Osteocyte (in vitro differentiated cells): ENCODE measurements at regions not wholly inside any gene's neighbourhood (a gene's known extent, or its start where the extent isn't known, plus 50 kb on each side); places are given as distances from the start of the nearest gene placed in this dataset.

Experiments used
- DNase-seq: peaks from one replicate; pipeline ENCODE4 v3.0.0; 2021; ENCODE audit warnings: mixed read lengths; ENCODE audit not compliant: unreplicated experiment; ENCODE audit errors: extremely low spot score
- H3K27ac Mint-ChIP-seq: one replicate; pipeline ENCODE4 v1.8.0; 2021; ENCODE audit warnings: mild to moderate bottlenecking, mixed read lengths; ENCODE audit not compliant: unreplicated experiment
- H3K27me3 Mint-ChIP-seq: one replicate; pipeline ENCODE4 v1.8.0; 2021; ENCODE audit warnings: mixed read lengths; ENCODE audit not compliant: unreplicated experiment
- H3K36me3 Mint-ChIP-seq: one replicate; pipeline ENCODE4 v1.8.0; 2021; ENCODE audit warnings: mixed read lengths; ENCODE audit not compliant: unreplicated experiment
- H3K4me1 Mint-ChIP-seq: one replicate; pipeline ENCODE4 v1.8.0; 2021; ENCODE audit warnings: mixed read lengths; ENCODE audit not compliant: unreplicated experiment
- H3K4me3 Mint-ChIP-seq: one replicate; pipeline ENCODE4 v1.8.0; 2021; ENCODE audit warnings: mild to moderate bottlenecking, moderate library complexity, mixed read lengths; ENCODE audit not compliant: unreplicated experiment
- H3K9me3 Mint-ChIP-seq: one replicate; pipeline ENCODE4 v1.8.0; 2021; ENCODE audit warnings: mixed read lengths; ENCODE audit not compliant: unreplicated experiment
- CTCF ChIP-seq: fragments of 200-600 bp; sonication (generic); IDR thresholded peaks from 2 replicates; pipeline ENCODE4 v1.5.0; 2021; ENCODE audit warnings: antibody characterized with exemption, mild to moderate bottlenecking, moderate library complexity

- TF ChIP-seq CTCF, result no peak
- H3K36me3 Mint-ChIP-seq, result no peaks in the 10 kb centered on the region
- no peak overlapping the region for H3K27ac Mint-ChIP-seq
- H3K4me3 Mint-ChIP-seq, result no peak overlapping the region
- no peak for DNase-seq
- H3K4me1 Mint-ChIP-seq, result no peaks in the 10 kb centered on the region
- peaks cover 6% of the 10 kb centered on the region for H3K27me3 Mint-ChIP-seq
- no peaks in the 10 kb centered on the region for H3K9me3 Mint-ChIP-seq
Measured at GRCh38 chr17:70683936-70684335, 514.6 kb downstream of the KCNJ2 start.

DNA sequence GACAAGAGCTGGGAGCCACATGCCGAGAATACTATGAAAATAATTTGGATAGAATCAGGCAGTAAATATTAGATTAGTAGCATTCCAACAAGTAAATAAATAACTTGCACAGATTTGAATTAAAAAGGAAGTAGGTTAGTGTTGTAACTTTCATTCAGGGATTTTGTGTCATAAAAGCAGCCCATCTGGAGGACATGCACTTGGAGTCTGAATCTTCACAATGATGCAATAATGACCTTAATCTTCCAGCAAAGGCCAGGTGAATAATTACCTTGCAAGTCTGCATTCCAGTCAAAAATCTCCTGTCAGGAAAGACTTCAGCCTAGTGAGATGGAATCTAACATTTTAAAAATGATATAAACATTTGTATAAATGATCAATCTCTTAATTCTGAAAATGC lies 518.1 kb downstream of the KCNJ2 start:
- no peak overlapping the region for H3K27ac Mint-ChIP-seq
- DNase-seq, result no peak
- H3K9me3 Mint-ChIP-seq, result no peaks in the 10 kb centered on the region
- H3K4me3 Mint-ChIP-seq, result no peak overlapping the region
- no peak for TF ChIP-seq CTCF
- no peaks in the 10 kb centered on the region for H3K4me1 Mint-ChIP-seq
- H3K27me3 Mint-ChIP-seq, result peaks cover 4% of the 10 kb centered on the region
- H3K36me3 Mint-ChIP-seq, result no peaks in the 10 kb centered on the region

DNA sequence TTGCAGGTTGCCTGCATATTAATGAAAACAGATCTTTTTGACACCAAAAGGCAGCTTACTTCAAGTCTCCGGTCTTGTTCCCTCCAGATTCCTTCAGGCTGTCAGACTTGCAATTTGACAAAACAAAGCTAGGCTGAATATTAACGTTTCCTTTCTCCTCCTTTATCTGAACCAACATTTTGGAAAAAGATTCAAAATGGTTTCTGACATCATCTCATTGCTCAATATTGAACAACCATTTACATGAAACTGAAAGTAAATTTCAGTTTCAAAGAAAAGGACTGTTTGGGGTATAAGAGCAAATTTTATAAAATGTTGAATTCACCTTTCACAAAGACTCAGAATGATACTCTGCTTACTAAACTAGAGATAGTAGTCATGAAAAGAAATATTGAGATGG lies 521.8 kb downstream of the KCNJ2 start:
- H3K27me3 Mint-ChIP-seq, result no peaks in the 10 kb centered on the region
- H3K4me3 Mint-ChIP-seq, result no peak overlapping the region
- no peak for DNase-seq
- no peak overlapping the region for H3K27ac Mint-ChIP-seq
- H3K4me1 Mint-ChIP-seq, result no peaks in the 10 kb centered on the region
- no peak for TF ChIP-seq CTCF
- H3K9me3 Mint-ChIP-seq, result peaks cover 17% of the 10 kb centered on the region
- no peaks in the 10 kb centered on the region for H3K36me3 Mint-ChIP-seq

GRCh38 chr17:70699408-70699807 lies 530.1 kb downstream of the KCNJ2 start:
- TF ChIP-seq CTCF, result no peak
- no peak for DNase-seq
- no peak overlapping the region for H3K27ac Mint-ChIP-seq
- no peak overlapping the region for H3K4me3 Mint-ChIP-seq
- no peaks in the 10 kb centered on the region for H3K27me3 Mint-ChIP-seq
- no peaks in the 10 kb centered on the region for H3K36me3 Mint-ChIP-seq
- H3K4me1 Mint-ChIP-seq, result no peaks in the 10 kb centered on the region
- peaks cover 8% of the 10 kb centered on the region for H3K9me3 Mint-ChIP-seq

GRCh38 chr17:70702683-70703255 lies 533.4 kb downstream of the KCNJ2 start:
- no peaks in the 10 kb centered on the region for H3K36me3 Mint-ChIP-seq
- no peak for DNase-seq
- H3K4me3 Mint-ChIP-seq, result no peak overlapping the region
- H3K9me3 Mint-ChIP-seq, result no peaks in the 10 kb centered on the region
- no peak for TF ChIP-seq CTCF
- no peaks in the 10 kb centered on the region for H3K4me1 Mint-ChIP-seq
- peaks cover 3% of the 10 kb centered on the region for H3K27me3 Mint-ChIP-seq
- no peak overlapping the region for H3K27ac Mint-ChIP-seq
